WTC11 (cell line): ENCODE measurements at regions not wholly inside any gene's neighbourhood (a gene's known extent, or its start where the extent isn't known, plus 50 kb on each side); places are given as distances from the start of the nearest gene placed in this dataset.

ENCODE experiments used
- ATAC-seq: fragments of 200-7000 bp; cut with Tn5 transposase; 2 replicates; pipeline ENCODE4 v1.10.0; 2021; ENCODE audit warnings: mild to moderate bottlenecking, moderate library complexity
- CTCF ChIA-PET: fragments of 300-600 bp; sonication (Branson Sonifier 250); formaldehyde crosslinking; loops from one replicate; lab custom pipeline; 2021; ENCODE audit warnings: antibody characterized with exemption; lab: Charles Lee
- POLR2A ChIA-PET: fragments of 350-600 bp; sonication (Branson Sonifier 250); formaldehyde crosslinking; loops from one replicate; lab custom pipeline; 2021; ENCODE audit warnings: antibody characterized with exemption; lab: Charles Lee
- DNase-seq: peaks from one replicate; pipeline ENCODE4 v3.0.0; 2021; ENCODE audit warnings: low spot score
- H3K27ac Mint-ChIP-seq: 2 replicates; pipeline ENCODE4 v1.8.0; 2021; ENCODE audit warnings: mixed read lengths
- H3K27me3 Mint-ChIP-seq: 2 replicates; pipeline ENCODE4 v1.8.0; 2021; ENCODE audit warnings: low read depth, mild to moderate bottlenecking, moderate library complexity, mixed read lengths
- H3K36me3 Mint-ChIP-seq: 2 replicates; pipeline ENCODE4 v1.8.0; 2021; ENCODE audit warnings: mixed read lengths
- H3K4me1 Mint-ChIP-seq: 2 replicates; pipeline ENCODE4 v1.8.0; 2022; ENCODE audit warnings: mixed read lengths
- H3K4me3 Mint-ChIP-seq: 2 replicates; pipeline ENCODE4 v1.8.0; 2021; ENCODE audit warnings: mild to moderate bottlenecking, moderate library complexity, mixed read lengths
- H3K9me3 Mint-ChIP-seq: 2 replicates; pipeline ENCODE4 v1.8.0; 2021; ENCODE audit warnings: mixed read lengths
- ATF3 ChIP-seq: sonication (generic); formaldehyde crosslinking; conservative IDR thresholded peaks from 2 replicates; pipeline ENCODE4 v1.8.1; 2022; ENCODE audit warnings: mild to moderate bottlenecking, missing genetic modification reagents
- CDX4 ChIP-seq: fragments of 250-450 bp; sonication (Bioruptor Pico); IDR thresholded peaks from 2 replicates; pipeline ENCODE4 v1.9.0; 2021; ENCODE audit warnings: moderate library complexity, mild to moderate bottlenecking, inconsistent platforms, borderline replicate concordance
- E2F4 ChIP-seq: sonication (generic); formaldehyde crosslinking; IDR thresholded peaks from 2 replicates; pipeline ENCODE4 v1.8.1; 2022; ENCODE audit warnings: low read depth, mild to moderate bottlenecking, moderate library complexity, missing genetic modification reagents, borderline replicate concordance
- FOXJ3 ChIP-seq: sonication (generic); formaldehyde crosslinking; IDR thresholded peaks from 2 replicates; pipeline ENCODE4 v1.9.0; 2021; ENCODE audit warnings: missing genetic modification reagents, mild to moderate bottlenecking, borderline replicate concordance
- GABPB1 ChIP-seq: sonication (generic); formaldehyde crosslinking; IDR thresholded peaks from 2 replicates; pipeline ENCODE4 v1.8.1; 2023; ENCODE audit warnings: mild to moderate bottlenecking, missing genetic modification reagents
- IRF2 ChIP-seq: sonication (generic); formaldehyde crosslinking; IDR thresholded peaks from 2 replicates; pipeline ENCODE4 v1.8.0; 2022; ENCODE audit warnings: low read depth, missing genetic modification reagents, borderline replicate concordance
- JAZF1 ChIP-seq: fragments of 250-450 bp; sonication (Bioruptor Pico); IDR thresholded peaks from 2 replicates; pipeline ENCODE4 v1.9.0; 2021; ENCODE audit warnings: moderate library complexity, mild to moderate bottlenecking, inconsistent platforms
- NFE2L1 ChIP-seq: sonication (generic); formaldehyde crosslinking; IDR thresholded peaks from 2 replicates; pipeline ENCODE4 v1.8.1; 2023; ENCODE audit warnings: missing genetic modification reagents
- NR2C2 ChIP-seq: sonication (generic); formaldehyde crosslinking; IDR thresholded peaks from 2 replicates; pipeline ENCODE4 v1.8.0; 2022; ENCODE audit warnings: mild to moderate bottlenecking, missing genetic modification reagents
- SMAD3 ChIP-seq: sonication (generic); formaldehyde crosslinking; IDR thresholded peaks from 2 replicates; pipeline ENCODE4 v1.8.0; 2022; ENCODE audit warnings: missing genetic modification reagents, mild to moderate bottlenecking, borderline replicate concordance
- ZBTB21 ChIP-seq: sonication (generic); formaldehyde crosslinking; IDR thresholded peaks from 2 replicates; pipeline ENCODE4 v1.8.1; 2023; ENCODE audit warnings: mild to moderate bottlenecking, missing genetic modification reagents, borderline replicate concordance
- ZMAT4 ChIP-seq: fragments of 250-450 bp; sonication (Bioruptor Pico); IDR thresholded peaks from 2 replicates; pipeline ENCODE4 v1.9.0; 2021; ENCODE audit warnings: mild to moderate bottlenecking
- ZNF138 ChIP-seq: sonication (generic); formaldehyde crosslinking; conservative IDR thresholded peaks from 2 replicates; pipeline ENCODE4 v1.8.1; 2022; ENCODE audit warnings: mild to moderate bottlenecking, moderate library complexity, missing genetic modification reagents
- ZNF219 ChIP-seq: sonication (generic); formaldehyde crosslinking; IDR thresholded peaks from 2 replicates; pipeline ENCODE4 v1.8.0; 2023; ENCODE audit warnings: missing genetic modification reagents, mild to moderate bottlenecking, borderline replicate concordance
- TF ChIP-seq, protein P1 (sequence below): sonication (generic); formaldehyde crosslinking; IDR thresholded peaks from 2 replicates; pipeline ENCODE4 v1.8.0; 2022; ENCODE audit warnings: mild to moderate bottlenecking, missing genetic modification reagents
- TF ChIP-seq, protein P2 (sequence below): sonication (generic); formaldehyde crosslinking; IDR thresholded peaks from 2 replicates; pipeline ENCODE4 v1.8.1; 2023; ENCODE audit warnings: mild to moderate bottlenecking, missing genetic modification reagents, moderate library complexity
- TF ChIP-seq, protein P3 (sequence below): sonication (generic); formaldehyde crosslinking; IDR thresholded peaks from 2 replicates; pipeline ENCODE4 v1.8.0; 2022; ENCODE audit warnings: missing genetic modification reagents
- TF ChIP-seq, protein P4 (sequence below): fragments of 250-450 bp; sonication (Bioruptor Pico); IDR thresholded peaks from 2 replicates; pipeline ENCODE4 v1.8.0; 2021; ENCODE audit warnings: mild to moderate bottlenecking

GRCh38 chr5:159743234-159743633, 173.0 kb upstream of the ADRA1B start (continued):
- TF ChIP-seq, protein P1, sequence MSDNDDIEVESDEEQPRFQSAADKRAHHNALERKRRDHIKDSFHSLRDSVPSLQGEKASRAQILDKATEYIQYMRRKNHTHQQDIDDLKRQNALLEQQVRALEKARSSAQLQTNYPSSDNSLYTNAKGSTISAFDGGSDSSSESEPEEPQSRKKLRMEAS (CRISPR knock-in tag): no peak
- TF ChIP-seq ATF3 (CRISPR knock-in tag): no peak
- TF ChIP-seq IRF2 (CRISPR knock-in tag): no peak
- no peak for TF ChIP-seq NFE2L1 (CRISPR knock-in tag)
- TF ChIP-seq, protein P2, sequence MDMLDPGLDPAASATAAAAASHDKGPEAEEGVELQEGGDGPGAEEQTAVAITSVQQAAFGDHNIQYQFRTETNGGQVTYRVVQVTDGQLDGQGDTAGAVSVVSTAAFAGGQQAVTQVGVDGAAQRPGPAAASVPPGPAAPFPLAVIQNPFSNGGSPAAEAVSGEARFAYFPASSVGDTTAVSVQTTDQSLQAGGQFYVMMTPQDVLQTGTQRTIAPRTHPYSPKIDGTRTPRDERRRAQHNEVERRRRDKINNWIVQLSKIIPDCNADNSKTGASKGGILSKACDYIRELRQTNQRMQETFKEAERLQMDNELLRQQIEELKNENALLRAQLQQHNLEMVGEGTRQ (CRISPR knock-in tag): no peak

DNA sequence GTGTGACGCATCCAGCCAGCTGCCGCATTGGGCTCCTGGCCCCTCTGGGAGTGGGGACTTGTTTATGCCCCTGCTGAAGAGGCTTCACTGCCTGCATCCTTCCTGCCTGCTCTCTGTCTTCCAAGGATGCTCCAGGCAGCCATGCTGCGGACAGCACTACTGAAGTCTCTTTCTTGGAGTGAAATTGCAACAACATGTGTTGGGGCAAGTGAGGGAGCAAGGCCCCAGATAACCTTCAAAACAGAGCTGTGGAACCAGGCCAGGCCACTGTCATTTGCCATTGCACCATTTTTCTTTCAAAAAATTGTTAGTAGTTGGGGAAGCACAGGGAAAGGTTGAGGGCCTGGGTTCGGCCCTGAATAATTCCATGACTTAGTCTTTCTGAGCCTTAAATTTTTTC, 169.6 kb upstream of the ADRA1B start:
- peaks cover 5% of the 10 kb centered on the region; the same call in 1 of the 2 replicates for H3K36me3 Mint-ChIP-seq
- DNase-seq (no peak), ATAC-seq (no peak)
- H3K4me3 Mint-ChIP-seq: no peak overlapping the region
- H3K27me3 Mint-ChIP-seq: no peaks in the 10 kb centered on the region
- H3K4me1 Mint-ChIP-seq: 0 out of 2 replicates have a peak, but pooled peaks cover 7% of the 10 kb centered on the region
- peaks cover 7% of the 10 kb centered on the region for H3K9me3 Mint-ChIP-seq
- TF ChIP-seq JAZF1 (CRISPR knock-in tag): no peak
- TF ChIP-seq, protein P3, sequence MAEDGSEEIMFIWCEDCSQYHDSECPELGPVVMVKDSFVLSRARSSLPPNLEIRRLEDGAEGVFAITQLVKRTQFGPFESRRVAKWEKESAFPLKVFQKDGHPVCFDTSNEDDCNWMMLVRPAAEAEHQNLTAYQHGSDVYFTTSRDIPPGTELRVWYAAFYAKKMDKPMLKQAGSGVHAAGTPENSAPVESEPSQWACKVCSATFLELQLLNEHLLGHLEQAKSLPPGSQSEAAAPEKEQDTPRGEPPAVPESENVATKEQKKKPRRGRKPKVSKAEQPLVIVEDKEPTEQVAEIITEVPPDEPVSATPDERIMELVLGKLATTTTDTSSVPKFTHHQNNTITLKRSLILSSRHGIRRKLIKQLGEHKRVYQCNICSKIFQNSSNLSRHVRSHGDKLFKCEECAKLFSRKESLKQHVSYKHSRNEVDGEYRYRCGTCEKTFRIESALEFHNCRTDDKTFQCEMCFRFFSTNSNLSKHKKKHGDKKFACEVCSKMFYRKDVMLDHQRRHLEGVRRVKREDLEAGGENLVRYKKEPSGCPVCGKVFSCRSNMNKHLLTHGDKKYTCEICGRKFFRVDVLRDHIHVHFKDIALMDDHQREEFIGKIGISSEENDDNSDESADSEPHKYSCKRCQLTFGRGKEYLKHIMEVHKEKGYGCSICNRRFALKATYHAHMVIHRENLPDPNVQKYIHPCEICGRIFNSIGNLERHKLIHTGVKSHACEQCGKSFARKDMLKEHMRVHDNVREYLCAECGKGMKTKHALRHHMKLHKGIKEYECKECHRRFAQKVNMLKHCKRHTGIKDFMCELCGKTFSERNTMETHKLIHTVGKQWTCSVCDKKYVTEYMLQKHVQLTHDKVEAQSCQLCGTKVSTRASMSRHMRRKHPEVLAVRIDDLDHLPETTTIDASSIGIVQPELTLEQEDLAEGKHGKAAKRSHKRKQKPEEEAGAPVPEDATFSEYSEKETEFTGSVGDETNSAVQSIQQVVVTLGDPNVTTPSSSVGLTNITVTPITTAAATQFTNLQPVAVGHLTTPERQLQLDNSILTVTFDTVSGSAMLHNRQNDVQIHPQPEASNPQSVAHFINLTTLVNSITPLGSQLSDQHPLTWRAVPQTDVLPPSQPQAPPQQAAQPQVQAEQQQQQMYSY (CRISPR knock-in tag): no peak
- ChIA-PET POLR2A (no interaction called here), CTCF (no interaction called here)
- no peak overlapping the region for H3K27ac Mint-ChIP-seq

- Mint-ChIP-seq H3K4me3 (no peak overlapping the region), H3K27me3 (no peaks in the 10 kb centered on the region), H3K9me3 (peaks cover 26% of the 10 kb centered on the region), H3K27ac (no peak overlapping the region), H3K36me3 (peaks cover 10% of the 10 kb centered on the region; the same call in 1 of the 2 replicates), H3K4me1 (0 out of 2 replicates have a peak, but pooled peaks cover 7% of the 10 kb centered on the region)
- ATAC-seq (no peak), DNase-seq (no peak)
- ChIA-PET CTCF (no interaction called here), POLR2A (no interaction called here)
- TF ChIP-seq JAZF1 (CRISPR knock-in tag) (no peak), ZMAT4 (CRISPR knock-in tag) (no peak), ZNF219 (CRISPR knock-in tag) (no peak), ZBTB21 (no peak), GABPB1 (CRISPR knock-in tag) (no peak), ZNF138 (CRISPR knock-in tag) (no peak), CDX4 (CRISPR knock-in tag) (no peak), SMAD3 (CRISPR knock-in tag) (no peak), FOXJ3 (CRISPR knock-in tag) (no peak), NR2C2 (no peak), E2F4 (CRISPR knock-in tag) (no peak)
- TF ChIP-seq, protein P4, sequence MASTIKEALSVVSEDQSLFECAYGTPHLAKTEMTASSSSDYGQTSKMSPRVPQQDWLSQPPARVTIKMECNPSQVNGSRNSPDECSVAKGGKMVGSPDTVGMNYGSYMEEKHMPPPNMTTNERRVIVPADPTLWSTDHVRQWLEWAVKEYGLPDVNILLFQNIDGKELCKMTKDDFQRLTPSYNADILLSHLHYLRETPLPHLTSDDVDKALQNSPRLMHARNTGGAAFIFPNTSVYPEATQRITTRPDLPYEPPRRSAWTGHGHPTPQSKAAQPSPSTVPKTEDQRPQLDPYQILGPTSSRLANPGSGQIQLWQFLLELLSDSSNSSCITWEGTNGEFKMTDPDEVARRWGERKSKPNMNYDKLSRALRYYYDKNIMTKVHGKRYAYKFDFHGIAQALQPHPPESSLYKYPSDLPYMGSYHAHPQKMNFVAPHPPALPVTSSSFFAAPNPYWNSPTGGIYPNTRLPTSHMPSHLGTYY: no peak
- TF ChIP-seq, protein P2 (CRISPR knock-in tag): no peak
These were observed 167.1 kb upstream of the ADRA1B start for GRCh38 chr5:159749146-159749545.
